ENCODE measurements at regions not wholly inside any gene's neighbourhood (a gene's known extent, or its start where the extent isn't known, plus 50 kb on each side); places are given as distances from the start of the nearest gene placed in this dataset.
"Not testable (repeated sequence)": the region's sequence is repeated elsewhere in the genome, so short reads cannot be mapped to it uniquely, and the experiment has no call there.

- no peak for DNase-seq
Measured at GRCh38 chr4:179361978-179362486, 1919.8 kb upstream of the AGA start.

- DNase-seq = not testable (repeated sequence)
Measured at GRCh38 chr4:179365932-179366331, 1923.7 kb upstream of the AGA start.

- DNase-seq = no peak
Measured at GRCh38 chr4:179372242-179372641, 1930.0 kb upstream of the AGA start.

GRCh38 chr4:179372746-179373145 lies 1930.5 kb upstream of the AGA start:
- no peak for DNase-seq

- not testable (repeated sequence) for DNase-seq
Measured at GRCh38 chr4:179378847-179379246, 1936.6 kb upstream of the AGA start.

- DNase-seq = no peak
Measured at GRCh38 chr4:179392787-179393186, 1950.5 kb upstream of the AGA start.

GRCh38 chr4:179398414-179398813 lies 1956.2 kb upstream of the AGA start:
- no peak for DNase-seq

- peak; percentile 0 for DNase-seq
Measured at GRCh38 chr4:179399054-179399782, 1957.0 kb upstream of the AGA start.

- DNase-seq = no peak
Measured at GRCh38 chr4:179415037-179415846, 1973.0 kb upstream of the AGA start.

- no peak for DNase-seq
Measured at GRCh38 chr4:179415847-179416223, 1973.6 kb upstream of the AGA start.

- no peak for DNase-seq
Measured at GRCh38 chr4:179417357-179417756, 1975.1 kb upstream of the AGA start.

GRCh38 chr4:179437962-179438361 lies 1995.7 kb upstream of the AGA start:
- no peak for DNase-seq

GRCh38 chr4:179441596-179441995 lies 1999.4 kb upstream of the AGA start:
- no peak for DNase-seq

GRCh38 chr4:179447308-179447707 lies 2005.1 kb upstream of the AGA start:
- DNase-seq = no peak

GRCh38 chr4:179465131-179465797 lies 2023.0 kb upstream of the AGA start:
- DNase-seq = no peak

GRCh38 chr4:179467878-179468277 lies 2025.6 kb upstream of the AGA start:
- no peak for DNase-seq

- no peak for DNase-seq
Measured at GRCh38 chr4:179472164-179472563, 2029.9 kb upstream of the AGA start.

- no peak for DNase-seq
Measured at GRCh38 chr4:179478608-179479007, 2036.4 kb upstream of the AGA start.

GRCh38 chr4:179485781-179486180 lies 2043.5 kb upstream of the AGA start:
- DNase-seq = no peak

- no peak for DNase-seq
Measured at GRCh38 chr4:179486570-179487335, 2044.5 kb upstream of the AGA start.

- no peak for DNase-seq
Measured at GRCh38 chr4:179492260-179493080, 2050.2 kb upstream of the AGA start.

- DNase-seq = no peak
Measured at GRCh38 chr4:179503976-179504375, 2061.7 kb upstream of the AGA start.
